Astrocyte of the spinal cord (primary cell): ENCODE measurements at regions not wholly inside any gene's neighbourhood (a gene's known extent, or its start where the extent isn't known, plus 50 kb on each side); places are given as distances from the start of the nearest gene placed in this dataset.

ENCODE experiments used
- DNase-seq: peaks from one replicate; pipeline ENCODE4 v3.0.0; 2011; ENCODE audit warnings: low read depth, low spot score
- H3K4me3 ChIP-seq: 2 replicates; pipeline ENCODE4 v1.5.1; 2011; ENCODE audit warnings: low read depth, mild to moderate bottlenecking, low read length, moderate library complexity
- in situ Hi-C: cut with HindIII; loops from 2 replicates; pipeline ENCODE4 v1.10.0; 2017; ENCODE audit warnings: low sequenced_read_pairs
- TF ChIP-seq, protein P1 (sequence below): IDR thresholded peaks from 2 replicates; pipeline ENCODE4 v1.5.1; 2012; ENCODE audit warnings: low read depth, mild to moderate bottlenecking, low read length, inconsistent platforms

GRCh38 chr2:239669899-239670460 lies 269.2 kb upstream of the HDAC4 start:
- TF ChIP-seq, protein P1, sequence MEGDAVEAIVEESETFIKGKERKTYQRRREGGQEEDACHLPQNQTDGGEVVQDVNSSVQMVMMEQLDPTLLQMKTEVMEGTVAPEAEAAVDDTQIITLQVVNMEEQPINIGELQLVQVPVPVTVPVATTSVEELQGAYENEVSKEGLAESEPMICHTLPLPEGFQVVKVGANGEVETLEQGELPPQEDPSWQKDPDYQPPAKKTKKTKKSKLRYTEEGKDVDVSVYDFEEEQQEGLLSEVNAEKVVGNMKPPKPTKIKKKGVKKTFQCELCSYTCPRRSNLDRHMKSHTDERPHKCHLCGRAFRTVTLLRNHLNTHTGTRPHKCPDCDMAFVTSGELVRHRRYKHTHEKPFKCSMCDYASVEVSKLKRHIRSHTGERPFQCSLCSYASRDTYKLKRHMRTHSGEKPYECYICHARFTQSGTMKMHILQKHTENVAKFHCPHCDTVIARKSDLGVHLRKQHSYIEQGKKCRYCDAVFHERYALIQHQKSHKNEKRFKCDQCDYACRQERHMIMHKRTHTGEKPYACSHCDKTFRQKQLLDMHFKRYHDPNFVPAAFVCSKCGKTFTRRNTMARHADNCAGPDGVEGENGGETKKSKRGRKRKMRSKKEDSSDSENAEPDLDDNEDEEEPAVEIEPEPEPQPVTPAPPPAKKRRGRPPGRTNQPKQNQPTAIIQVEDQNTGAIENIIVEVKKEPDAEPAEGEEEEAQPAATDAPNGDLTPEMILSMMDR, result no peak
- in situ Hi-C loops, result no loop called here
- no peak overlapping the region for H3K4me3 ChIP-seq
- DNase-seq, result no peak

DNA sequence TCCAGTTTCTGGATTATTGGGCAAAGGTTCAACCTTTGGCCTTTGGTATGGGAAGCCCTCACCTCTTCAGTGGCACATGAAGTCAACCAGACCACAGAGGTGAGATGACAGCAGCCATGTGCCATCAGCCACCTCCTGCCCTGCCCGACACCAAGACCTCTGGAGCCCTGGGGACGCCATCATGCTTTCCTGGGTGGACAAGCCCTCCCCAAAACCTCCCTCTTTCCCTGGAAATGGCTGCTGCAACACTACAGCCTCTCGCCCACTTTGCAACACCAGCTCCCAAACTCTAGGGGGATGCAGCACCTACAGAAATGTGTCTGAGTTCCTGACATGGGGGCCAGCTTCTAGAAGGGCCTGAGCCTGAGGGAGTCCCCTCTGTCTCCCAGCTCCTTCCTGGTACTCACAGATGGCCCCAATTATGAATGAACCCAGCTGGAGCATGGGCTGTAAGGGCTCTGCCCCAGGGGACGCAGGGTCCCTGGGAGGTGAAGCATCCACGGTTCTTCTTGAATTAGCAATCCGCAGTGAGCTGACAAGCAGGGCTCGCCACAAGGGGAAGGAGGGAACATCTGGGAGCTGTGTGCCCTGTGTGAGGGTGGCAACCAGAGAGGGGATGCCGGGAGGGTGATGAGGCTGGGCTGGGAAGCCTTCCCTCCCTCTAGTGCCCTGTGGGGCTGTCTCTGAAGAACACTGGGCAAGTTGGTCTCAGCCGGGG lies 268.5 kb upstream of the HDAC4 start:
- H3K4me3 ChIP-seq, result no peak overlapping the region
- in situ Hi-C loops, result no loop called here
- DNase-seq, result no peak
- TF ChIP-seq, protein P1, result no peak

GRCh38 chr2:239668651-239669050 lies 267.8 kb upstream of the HDAC4 start:
- no peak overlapping the region for H3K4me3 ChIP-seq
- in situ Hi-C loops, result no loop called here
- no peak for DNase-seq
- TF ChIP-seq, protein P1, result no peak

GRCh38 chr2:239668042-239668441 lies 267.2 kb upstream of the HDAC4 start:
- in situ Hi-C loops, result no loop called here
- DNase-seq, result no peak
- no peak overlapping the region for H3K4me3 ChIP-seq
- TF ChIP-seq, protein P1, result no peak

DNA sequence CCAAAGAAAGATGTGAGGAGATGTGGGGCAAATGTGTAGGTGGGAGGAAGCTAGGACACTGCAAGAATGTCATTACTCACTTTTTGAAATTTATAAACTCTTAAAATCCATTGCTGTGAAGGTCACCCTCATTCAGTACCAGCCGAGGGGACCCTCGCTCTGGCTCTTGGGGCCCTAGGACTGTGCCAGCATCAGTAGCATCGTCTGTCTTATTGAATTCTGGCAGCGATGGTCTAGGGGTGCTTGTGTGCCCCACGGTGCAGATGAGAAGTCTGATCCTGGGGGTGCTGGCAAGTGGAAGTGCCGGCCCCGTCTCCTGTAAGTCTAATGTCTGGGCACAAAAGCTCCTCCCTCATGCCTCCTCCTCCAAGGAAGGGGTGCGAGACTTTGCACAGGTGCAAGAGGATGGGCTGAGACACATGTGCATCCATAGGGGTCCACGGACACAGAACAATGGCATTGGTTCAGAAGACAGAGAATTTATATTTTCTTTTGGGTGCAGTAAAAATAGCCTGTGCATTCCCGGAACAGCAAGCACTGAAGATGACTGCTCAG lies 266.7 kb upstream of the HDAC4 start:
- TF ChIP-seq, protein P1, result no peak
- in situ Hi-C loops, result no loop called here

DNA sequence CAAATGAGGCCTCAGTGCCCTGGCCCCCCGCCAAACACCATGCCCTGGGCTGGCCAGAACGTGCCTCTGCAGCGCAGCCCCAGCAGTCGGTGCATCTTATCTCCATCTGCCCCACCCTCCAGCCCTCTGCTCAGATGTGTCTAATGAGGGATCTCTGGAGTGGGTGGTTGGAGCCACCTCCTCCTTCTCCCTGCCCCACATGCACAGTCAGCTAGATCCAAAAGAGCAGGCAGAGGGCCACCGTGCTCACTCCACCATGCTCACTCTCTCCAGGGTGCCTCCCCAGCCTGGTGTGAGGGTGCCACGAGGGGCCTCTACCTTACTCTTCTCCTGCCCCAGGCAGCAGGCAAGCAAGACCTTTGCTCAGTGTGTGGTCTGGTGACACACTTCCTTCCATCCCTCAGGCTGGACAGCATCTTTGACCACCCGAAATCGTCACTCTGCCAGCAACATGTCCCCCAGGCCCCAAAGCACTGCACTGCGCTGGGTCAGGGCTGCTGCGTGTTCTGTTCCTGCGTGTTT lies 266.1 kb upstream of the HDAC4 start:
- TF ChIP-seq, protein P1, result no peak
- in situ Hi-C loops, result no loop called here

More for the DNA sequence above, 266.7 kb upstream of the HDAC4 start:
- no peak overlapping the region for H3K4me3 ChIP-seq
- DNase-seq, result no peak

More for the DNA sequence above, 266.1 kb upstream of the HDAC4 start:
- no peak overlapping the region for H3K4me3 ChIP-seq
- no peak for DNase-seq
